ENCODE measurements at regions not wholly inside any gene's neighbourhood (a gene's known extent, or its start where the extent isn't known, plus 50 kb on each side); places are given as distances from the start of the nearest gene placed in this dataset.

DNA sequence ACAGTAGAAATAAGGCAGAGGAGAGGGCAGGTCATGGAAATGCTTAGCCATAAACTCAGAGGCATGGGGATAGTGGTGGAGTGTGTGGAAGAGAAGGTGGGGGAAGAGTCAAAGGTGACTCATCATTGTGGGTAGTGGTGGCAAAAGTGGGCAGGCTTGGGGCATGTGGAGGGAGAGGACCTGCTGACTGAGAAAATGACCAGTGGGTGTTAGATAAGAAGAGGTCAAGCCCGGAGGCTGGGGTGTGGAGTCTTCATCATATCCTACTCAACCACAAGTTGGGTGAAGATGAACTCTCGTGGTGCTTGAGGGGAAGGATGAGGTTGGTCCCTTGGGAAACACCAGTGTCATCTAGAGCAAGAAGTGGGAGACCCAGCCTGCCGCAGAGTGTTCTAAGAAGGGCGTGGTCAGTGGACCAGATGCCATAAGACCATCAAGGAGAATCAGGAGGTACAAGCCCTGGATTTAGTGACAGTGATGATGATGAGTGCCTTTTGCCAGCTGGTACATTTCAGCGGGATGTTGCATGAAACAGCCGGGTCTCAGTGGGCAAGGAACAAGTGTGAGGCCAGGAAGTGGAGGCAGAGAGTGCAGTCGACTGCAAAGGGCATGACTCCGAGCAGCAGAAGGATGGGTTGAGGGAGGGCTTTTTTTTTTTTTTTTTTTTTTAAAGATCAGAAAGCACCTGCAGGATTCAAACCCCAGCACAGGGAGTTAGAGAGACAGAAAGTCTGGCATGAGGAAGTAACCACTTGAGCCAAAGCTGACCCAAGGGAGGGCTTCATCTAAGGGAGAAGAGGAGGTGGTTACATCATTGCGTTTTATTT lies 122.6 kb upstream of the SPRED2 start:
- DNase-seq (ENCODE audit: low read depth) (no peak), FAIRE-seq (no peak)
- Histone ChIP-seq H4K20me1 (ENCODE audit: insufficient read depth, low read length) (no peaks in the 10 kb centered on the region), H2AFZ (ENCODE audit: low read depth, low read length) (no peak overlapping the region), H3K4me1 (ENCODE audit: insufficient read depth, low read length) (peaks cover 4% of the 10 kb centered on the region), H3K27ac (ENCODE audit: low read depth, low read length) (no peak overlapping the region), H3K36me3 (ENCODE audit: insufficient read depth, low read length) (no peaks in the 10 kb centered on the region), H3K9me3 (ENCODE audit: insufficient read depth, low read depth, low read length) (no peaks in the 10 kb centered on the region), H3K4me3 (ENCODE audit: insufficient read depth, low read depth, low read length) (no peak overlapping the region), H3K27me3 (ENCODE audit: insufficient read depth, low read length) (no peaks in the 10 kb centered on the region), H3K4me2 (ENCODE audit: low read length) (no peak overlapping the region), H3K79me2 (ENCODE audit: insufficient read depth, low read length) (no peaks in the 10 kb centered on the region), H3K9ac (ENCODE audit: low read length) (no peak overlapping the region)
- TF ChIP-seq EZH2 (IDR thresholded peaks at IDR 0.05; ENCODE audit: insufficient read depth, low read length), result no peak
- TF ChIP-seq, protein P1, sequence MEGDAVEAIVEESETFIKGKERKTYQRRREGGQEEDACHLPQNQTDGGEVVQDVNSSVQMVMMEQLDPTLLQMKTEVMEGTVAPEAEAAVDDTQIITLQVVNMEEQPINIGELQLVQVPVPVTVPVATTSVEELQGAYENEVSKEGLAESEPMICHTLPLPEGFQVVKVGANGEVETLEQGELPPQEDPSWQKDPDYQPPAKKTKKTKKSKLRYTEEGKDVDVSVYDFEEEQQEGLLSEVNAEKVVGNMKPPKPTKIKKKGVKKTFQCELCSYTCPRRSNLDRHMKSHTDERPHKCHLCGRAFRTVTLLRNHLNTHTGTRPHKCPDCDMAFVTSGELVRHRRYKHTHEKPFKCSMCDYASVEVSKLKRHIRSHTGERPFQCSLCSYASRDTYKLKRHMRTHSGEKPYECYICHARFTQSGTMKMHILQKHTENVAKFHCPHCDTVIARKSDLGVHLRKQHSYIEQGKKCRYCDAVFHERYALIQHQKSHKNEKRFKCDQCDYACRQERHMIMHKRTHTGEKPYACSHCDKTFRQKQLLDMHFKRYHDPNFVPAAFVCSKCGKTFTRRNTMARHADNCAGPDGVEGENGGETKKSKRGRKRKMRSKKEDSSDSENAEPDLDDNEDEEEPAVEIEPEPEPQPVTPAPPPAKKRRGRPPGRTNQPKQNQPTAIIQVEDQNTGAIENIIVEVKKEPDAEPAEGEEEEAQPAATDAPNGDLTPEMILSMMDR (IDR thresholded peaks at IDR 0.05; ENCODE audit: insufficient read depth, low read depth, low read length), result no peak
- Mint-ChIP-seq H3K4me3 (ENCODE audit: unreplicated experiment) (no peak overlapping the region), H3K36me3 (ENCODE audit: low read depth, unreplicated experiment) (no peaks in the 10 kb centered on the region), H3K9me3 (ENCODE audit: unreplicated experiment) (peaks cover 5% of the 10 kb centered on the region), H3K27me3 (ENCODE audit: low read depth, unreplicated experiment) (peaks cover 16% of the 10 kb centered on the region), H3K27ac (ENCODE audit: unreplicated experiment) (no peak overlapping the region), H3K4me1 (ENCODE audit: low read depth, unreplicated experiment) (peaks cover 10% of the 10 kb centered on the region)

DNA sequence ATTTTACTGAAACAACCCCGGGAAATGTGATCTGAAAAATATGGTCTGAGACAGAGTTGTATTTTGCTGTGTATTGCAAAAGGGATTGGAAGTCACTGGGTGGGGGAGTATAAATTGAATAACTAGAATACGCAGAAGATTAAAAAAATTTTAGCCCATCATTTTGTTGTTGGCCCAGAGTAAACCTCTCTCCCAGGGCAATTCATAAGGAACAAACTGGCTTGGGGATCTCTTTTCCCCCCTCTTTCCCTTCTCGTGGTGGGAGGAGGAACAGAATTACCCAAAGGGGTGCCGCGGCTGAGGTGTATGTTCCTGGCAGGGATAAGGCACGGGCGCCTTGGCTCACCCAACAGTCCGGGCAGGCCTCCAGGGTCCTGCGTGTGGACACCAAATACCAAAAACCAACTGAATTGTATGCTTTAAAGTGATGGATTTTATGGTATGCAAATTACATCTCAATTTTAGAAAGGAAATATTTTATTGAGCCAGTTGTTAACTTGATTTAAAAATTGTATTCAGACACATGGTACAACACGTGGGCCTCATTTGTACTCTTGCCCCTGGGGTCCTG lies 121.2 kb upstream of the SPRED2 start:
- H3K27me3 Mint-ChIP-seq (ENCODE audit: low read depth, unreplicated experiment), result peaks cover 16% of the 10 kb centered on the region
- H3K4me3 Mint-ChIP-seq (ENCODE audit: unreplicated experiment), result no peak overlapping the region
- DNase-seq (ENCODE audit: low read depth) (no peak), FAIRE-seq (no peak)
- H3K4me1 Mint-ChIP-seq (ENCODE audit: low read depth, unreplicated experiment), result peaks cover 23% of the 10 kb centered on the region
- no peak overlapping the region for H3K27ac ChIP-seq (ENCODE audit: low read depth, low read length)
- H3K27ac Mint-ChIP-seq (ENCODE audit: unreplicated experiment), result peak overlapping the region; percentile 73
- no peak overlapping the region for H3K4me2 ChIP-seq (ENCODE audit: low read length)
- no peaks in the 10 kb centered on the region for H4K20me1 ChIP-seq (ENCODE audit: insufficient read depth, low read length)
- H2AFZ ChIP-seq (ENCODE audit: low read depth, low read length), result no peak overlapping the region
- H3K27me3 ChIP-seq (ENCODE audit: insufficient read depth, low read length), result no peaks in the 10 kb centered on the region
- TF ChIP-seq, protein P1 (IDR thresholded peaks at IDR 0.05; ENCODE audit: insufficient read depth, low read depth, low read length), result no peak
- TF ChIP-seq EZH2 (IDR thresholded peaks at IDR 0.05; ENCODE audit: insufficient read depth, low read length), result no peak
- H3K4me3 ChIP-seq (ENCODE audit: insufficient read depth, low read depth, low read length), result no peak overlapping the region
- H3K4me1 ChIP-seq (ENCODE audit: insufficient read depth, low read length), result peaks cover 10% of the 10 kb centered on the region
- H3K9me3 ChIP-seq (ENCODE audit: insufficient read depth, low read depth, low read length), result no peaks in the 10 kb centered on the region
- no peak overlapping the region for H3K9ac ChIP-seq (ENCODE audit: low read length)
- H3K36me3 ChIP-seq (ENCODE audit: insufficient read depth, low read length), result no peaks in the 10 kb centered on the region
- no peaks in the 10 kb centered on the region for H3K36me3 Mint-ChIP-seq (ENCODE audit: low read depth, unreplicated experiment)
- H3K79me2 ChIP-seq (ENCODE audit: insufficient read depth, low read length), result no peaks in the 10 kb centered on the region
- peaks cover 5% of the 10 kb centered on the region for H3K9me3 Mint-ChIP-seq (ENCODE audit: unreplicated experiment)

DNA sequence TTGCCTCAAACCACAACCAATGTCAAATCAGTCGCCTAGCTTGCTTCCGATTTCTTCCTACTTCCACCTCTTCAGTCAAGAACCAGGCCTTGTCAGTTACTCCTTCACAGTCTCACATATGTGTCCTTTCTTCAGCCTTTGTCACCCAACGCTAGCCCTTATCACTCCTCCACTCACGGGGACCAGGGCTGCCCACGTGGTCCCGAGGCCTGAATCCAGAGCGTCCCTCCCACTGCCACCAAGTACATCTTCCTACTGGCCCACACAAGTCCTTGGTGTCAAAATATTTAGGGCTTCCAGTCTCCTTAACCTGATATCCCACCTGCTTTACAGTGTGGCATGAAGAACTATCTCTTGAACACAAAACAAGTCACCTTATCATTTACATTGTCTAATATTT lies 119.1 kb upstream of the SPRED2 start:
- Mint-ChIP-seq H3K4me1 (ENCODE audit: low read depth, unreplicated experiment) (peaks cover 33% of the 10 kb centered on the region), H3K36me3 (ENCODE audit: low read depth, unreplicated experiment) (no peaks in the 10 kb centered on the region), H3K9me3 (ENCODE audit: unreplicated experiment) (peaks cover 5% of the 10 kb centered on the region), H3K4me3 (ENCODE audit: unreplicated experiment) (no peak overlapping the region), H3K27me3 (ENCODE audit: low read depth, unreplicated experiment) (peaks cover 5% of the 10 kb centered on the region), H3K27ac (ENCODE audit: unreplicated experiment) (no peak overlapping the region)
- no peak for DNase-seq (ENCODE audit: low read depth)
- Histone ChIP-seq H3K4me1 (ENCODE audit: insufficient read depth, low read length) (peaks cover 13% of the 10 kb centered on the region), H3K9ac (ENCODE audit: low read length) (no peak overlapping the region), H3K9me3 (ENCODE audit: insufficient read depth, low read depth, low read length) (no peaks in the 10 kb centered on the region), H3K36me3 (ENCODE audit: insufficient read depth, low read length) (no peaks in the 10 kb centered on the region), H3K4me3 (ENCODE audit: insufficient read depth, low read depth, low read length) (no peak overlapping the region), H3K27me3 (ENCODE audit: insufficient read depth, low read length) (no peaks in the 10 kb centered on the region), H3K27ac (ENCODE audit: low read depth, low read length) (no peak overlapping the region), H2AFZ (ENCODE audit: low read depth, low read length) (no peak overlapping the region), H3K4me2 (ENCODE audit: low read length) (no peak overlapping the region), H4K20me1 (ENCODE audit: insufficient read depth, low read length) (no peaks in the 10 kb centered on the region), H3K79me2 (ENCODE audit: insufficient read depth, low read length) (no peaks in the 10 kb centered on the region)
- TF ChIP-seq, protein P1 (IDR thresholded peaks at IDR 0.05; ENCODE audit: insufficient read depth, low read depth, low read length), result no peak
- no peak for TF ChIP-seq EZH2 (IDR thresholded peaks at IDR 0.05; ENCODE audit: insufficient read depth, low read length)
- no peak for FAIRE-seq
